HPDE6-E6E7 (cell line): ENCODE measurements at regions not wholly inside any gene's neighbourhood (a gene's known extent, or its start where the extent isn't known, plus 50 kb on each side); places are given as distances from the start of the nearest gene placed in this dataset.
A peak's percentile ranks its signal among the peaks of the same experiment; 100 is the strongest.

ENCODE experiments used
- DNase-seq: peaks from one replicate; pipeline ENCODE4 v3.0.0; 2011; ENCODE audit warnings: missing footprints; ENCODE audit errors: extremely low spot score

DNA sequence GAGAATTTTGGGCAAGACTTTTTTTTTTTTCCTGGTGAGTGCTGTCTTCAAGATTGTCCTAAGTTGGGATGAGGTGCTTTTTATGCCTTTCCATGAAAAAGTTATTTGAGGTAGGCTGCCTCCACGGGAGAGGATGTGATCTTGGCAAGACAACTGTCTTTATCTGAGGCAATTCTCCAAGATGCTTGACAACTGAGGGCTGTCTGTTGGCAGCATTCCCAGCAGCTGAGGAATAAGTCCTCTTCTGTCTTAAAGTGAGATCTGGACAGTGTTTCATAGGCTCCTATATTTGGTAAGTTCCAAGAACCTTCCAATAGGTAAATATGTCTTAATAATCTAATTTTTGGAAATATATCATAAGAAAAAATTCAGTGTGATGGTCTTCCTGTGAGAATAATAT lies 662.0 kb downstream of the CDH11 start:
- DNase-seq, result no peak

DNA sequence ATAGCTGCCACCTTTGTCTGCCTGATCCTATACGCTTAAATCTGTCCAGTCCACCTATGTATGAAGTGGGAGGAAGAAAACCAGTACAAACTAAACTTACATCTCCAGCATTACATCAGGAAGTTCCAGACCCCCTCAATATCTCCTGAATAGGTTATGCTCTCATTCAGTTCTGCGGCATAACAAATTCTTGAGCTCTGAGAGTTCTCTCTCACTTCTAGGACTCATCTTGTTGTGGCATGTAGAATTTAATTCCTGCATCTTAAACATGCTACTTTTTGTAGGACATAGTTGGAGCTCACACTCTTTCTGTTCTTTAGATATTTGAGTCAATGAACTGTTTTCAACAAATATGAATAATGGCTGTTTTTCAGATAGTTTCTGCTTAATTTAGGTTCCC lies 662.5 kb downstream of the CDH11 start:
- DNase-seq, result no peak

GRCh38 chr16:64455275-64455674 lies 666.6 kb downstream of the CDH11 start:
- DNase-seq, result peak; percentile 9

DNA sequence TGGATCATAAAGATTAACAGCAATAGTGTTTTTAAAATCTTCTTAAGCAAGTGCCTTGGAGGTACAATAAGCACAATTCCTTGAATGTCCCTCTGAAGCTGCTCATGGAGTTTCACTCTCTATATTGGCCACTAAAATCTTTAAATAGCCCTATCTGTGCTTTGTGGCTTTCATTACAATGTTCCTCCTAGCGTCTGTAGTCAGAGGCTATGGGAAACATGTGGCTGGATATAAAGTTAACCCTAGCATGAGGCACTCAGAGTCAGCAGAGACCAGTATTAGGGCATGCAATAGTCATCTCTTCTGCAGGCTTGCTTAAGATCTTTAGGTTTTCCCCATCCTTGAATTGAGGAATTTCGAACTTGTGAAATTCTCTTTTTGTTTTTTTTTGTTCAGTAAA lies 668.2 kb downstream of the CDH11 start:
- no peak for DNase-seq

GRCh38 chr16:64452446-64452845 lies 669.4 kb downstream of the CDH11 start:
- DNase-seq, result no peak

- no peak for DNase-seq
Observed at GRCh38 chr16:64450177-64450576, 671.7 kb downstream of the CDH11 start.

GRCh38 chr16:64449506-64449905 lies 672.4 kb downstream of the CDH11 start:
- DNase-seq, result no peak

- no peak for DNase-seq
Observed at GRCh38 chr16:64445649-64446048, 676.2 kb downstream of the CDH11 start.

DNA sequence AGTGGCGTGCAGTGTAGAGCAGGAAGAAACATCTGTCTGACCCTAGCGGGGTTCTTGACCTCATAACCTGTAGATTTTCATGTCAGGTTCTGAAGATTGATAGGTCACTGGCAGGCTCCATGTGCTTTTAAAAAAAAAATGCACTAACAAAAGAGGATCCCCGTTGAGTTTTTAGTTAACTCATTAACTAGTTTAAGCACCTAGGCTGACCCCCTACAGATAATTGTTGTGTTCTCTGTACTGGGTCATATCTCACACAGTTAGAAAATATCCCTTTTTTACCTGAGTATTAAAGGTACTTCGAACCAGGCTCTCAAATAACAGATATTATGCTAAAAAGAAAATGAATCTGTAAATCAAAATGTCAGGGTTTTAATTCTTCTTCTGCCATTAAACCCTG lies 676.6 kb downstream of the CDH11 start:
- DNase-seq, result no peak

GRCh38 chr16:64440421-64440831 lies 681.4 kb downstream of the CDH11 start:
- peak; percentile 72 for DNase-seq

- DNase-seq, result no peak
Observed at GRCh38 chr16:64440005-64440404, 681.9 kb downstream of the CDH11 start.

GRCh38 chr16:64437706-64438324 lies 684.0 kb downstream of the CDH11 start:
- DNase-seq, result no peak

GRCh38 chr16:64434526-64435069 lies 687.3 kb downstream of the CDH11 start:
- DNase-seq, result no peak

GRCh38 chr16:64428463-64429113 lies 693.3 kb downstream of the CDH11 start:
- peak; percentile 70 for DNase-seq

DNA sequence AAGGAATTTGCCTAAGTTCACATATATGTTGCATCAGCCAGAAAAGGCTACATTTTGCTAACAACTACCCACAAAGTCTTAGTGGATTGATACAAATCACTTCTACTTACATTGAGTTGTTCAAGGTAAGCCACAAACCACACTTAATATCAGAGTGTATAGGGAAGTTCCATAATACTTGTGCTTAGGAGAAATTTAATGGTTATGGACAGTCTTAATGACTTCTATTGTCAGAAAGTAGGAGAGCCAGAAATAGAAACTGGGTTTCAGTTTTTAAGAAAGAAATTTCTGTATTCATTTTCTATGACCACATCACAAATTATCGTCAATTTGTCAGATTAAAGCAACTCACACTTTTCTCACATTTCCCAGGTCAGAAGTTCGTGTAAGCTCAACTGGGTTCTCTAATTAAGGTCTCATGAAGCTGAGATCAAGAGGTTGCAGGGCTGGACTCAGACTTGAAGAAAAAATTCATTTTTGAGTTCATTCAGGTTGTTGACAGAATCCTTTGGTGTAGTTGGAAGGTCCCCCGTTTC lies 695.7 kb downstream of the CDH11 start:
- DNase-seq, result no peak

- no peak for DNase-seq
Observed at GRCh38 chr16:64425381-64425780, 696.5 kb downstream of the CDH11 start.

- DNase-seq, result no peak
Observed at GRCh38 chr16:64422259-64422658, 699.6 kb downstream of the CDH11 start.

DNA sequence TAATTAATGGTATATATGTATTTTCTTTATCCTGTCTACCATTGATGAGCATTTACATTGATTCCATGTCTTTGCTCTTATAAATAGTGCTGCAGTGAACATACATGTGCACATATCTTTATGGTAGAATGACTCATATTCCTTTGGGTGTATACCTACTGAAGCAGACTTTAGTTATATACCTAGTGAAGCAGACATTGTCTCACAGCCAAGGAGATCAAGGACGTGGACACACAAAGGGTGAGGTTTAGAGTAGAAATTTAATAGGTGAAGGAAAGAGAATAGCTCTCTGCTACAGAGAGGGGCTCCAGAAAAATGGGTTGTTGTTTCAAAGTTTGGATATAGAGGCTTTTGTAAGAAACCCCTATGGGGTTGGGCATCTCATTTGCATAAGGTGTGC lies 700.3 kb downstream of the CDH11 start:
- DNase-seq, result no peak

DNA sequence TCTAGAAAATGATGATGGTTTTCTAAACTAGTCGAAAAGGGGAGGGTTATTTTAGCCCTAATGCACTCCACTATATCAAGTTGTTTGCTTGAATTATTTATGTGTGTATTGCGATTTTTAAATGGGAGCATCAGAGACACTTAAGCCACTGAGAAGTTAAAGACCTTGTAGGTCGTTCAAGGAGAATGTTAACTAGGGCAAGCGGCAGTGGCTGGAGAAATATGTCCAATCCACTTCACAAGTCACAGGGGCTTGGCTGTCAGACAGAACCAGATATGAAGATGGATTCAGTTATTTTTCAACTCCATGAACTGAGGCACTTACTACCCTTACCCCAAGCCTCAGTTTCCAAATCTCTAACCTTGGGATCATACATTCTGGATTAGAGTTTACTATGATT lies 702.0 kb downstream of the CDH11 start:
- DNase-seq, result no peak

DNA sequence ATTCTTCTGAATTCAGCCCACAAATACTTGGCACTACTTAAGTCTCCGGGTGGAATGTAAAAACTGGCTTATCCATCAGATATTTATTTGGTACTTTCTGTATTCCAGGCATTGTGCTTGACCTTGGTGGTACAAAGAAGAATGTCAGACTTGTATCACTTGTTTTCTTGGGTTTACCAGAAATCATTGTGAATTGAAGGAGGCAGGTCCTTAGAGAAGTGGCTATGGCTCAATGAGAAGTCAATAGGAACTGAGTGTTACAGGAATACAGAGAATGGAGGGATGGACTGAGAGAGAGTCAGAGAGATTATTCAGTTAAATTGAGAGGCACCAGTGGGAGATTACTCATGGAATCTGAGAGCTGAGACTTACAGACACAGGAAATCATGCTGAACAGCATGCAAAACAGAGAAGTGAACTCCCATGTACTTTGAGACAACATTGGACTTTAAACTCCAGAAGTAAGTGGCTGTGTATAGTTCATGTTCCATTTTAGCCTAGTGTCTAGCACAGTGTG lies 704.1 kb downstream of the CDH11 start:
- no peak for DNase-seq

DNA sequence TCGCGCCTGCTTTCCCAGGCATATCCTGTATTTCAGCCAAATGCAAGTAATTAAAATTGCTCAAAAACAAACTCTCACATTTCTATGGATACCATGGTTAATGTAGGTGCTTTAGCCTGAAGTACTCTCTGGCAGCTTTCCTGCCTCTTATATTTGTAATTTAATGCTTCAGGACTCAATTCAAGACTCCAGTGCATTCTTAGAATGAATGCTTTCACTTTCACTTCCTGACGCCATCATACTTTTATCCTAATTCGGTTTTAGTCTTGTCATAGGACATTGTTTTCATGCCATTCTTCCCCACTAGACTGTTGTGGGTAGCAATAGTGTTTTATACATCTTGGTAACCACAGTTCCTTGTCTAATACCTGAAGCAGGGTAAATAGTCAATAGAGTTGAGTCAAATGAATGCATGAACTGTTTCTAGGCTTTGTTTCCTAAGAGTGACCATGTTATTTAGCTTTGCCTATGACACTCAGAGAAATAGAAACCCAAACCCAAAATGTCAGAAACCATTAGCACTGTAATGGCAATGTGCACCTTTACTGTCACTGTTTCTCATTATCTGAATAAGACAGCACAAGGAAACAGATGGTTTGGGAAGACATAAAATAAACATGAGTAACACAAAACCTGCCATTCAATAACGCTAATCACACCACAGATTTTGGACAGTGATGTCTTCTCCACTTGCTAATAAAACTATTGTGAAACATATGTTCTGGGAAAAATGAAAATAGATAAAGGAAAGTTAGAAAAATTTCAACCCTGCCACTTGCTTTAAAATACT lies 705.5 kb downstream of the CDH11 start:
- DNase-seq, result no peak

- DNase-seq, result no peak
Observed at GRCh38 chr16:64412578-64413280, 709.1 kb downstream of the CDH11 start.
